ENCODE measurements at regions not wholly inside any gene's neighbourhood (a gene's known extent, or its start where the extent isn't known, plus 50 kb on each side); places are given as distances from the start of the nearest gene placed in this dataset.

- TF ChIP-seq CEBPB (IDR thresholded peaks at IDR 0.05; ENCODE audit: low read depth, low read length) (no peak), POLR2A (IDR thresholded peaks at IDR 0.05; ENCODE audit: control extremely low read depth in 1 of 2, low read depth in 2 of 2, low read length in 2 of 2) (no peak), SIN3A (conservative IDR thresholded peaks at IDR 0.05 in 1 of 2, IDR thresholded peaks at IDR 0.05 in 1 of 2; ENCODE audit: low read depth in 1 of 2, low read length in 2 of 2) (no peak)
Observed at GRCh38 chr17:31594416-31594815, 202.9 kb downstream of the RAB11FIP4 start.

All from H1 (cell line).